ENCODE measurements at regions not wholly inside any gene's neighbourhood (a gene's known extent, or its start where the extent isn't known, plus 50 kb on each side); places are given as distances from the start of the nearest gene placed in this dataset.
"Not testable (repeated sequence)": the region's sequence is repeated elsewhere in the genome, so short reads cannot be mapped to it uniquely, and the experiment has no call there.

DNA sequence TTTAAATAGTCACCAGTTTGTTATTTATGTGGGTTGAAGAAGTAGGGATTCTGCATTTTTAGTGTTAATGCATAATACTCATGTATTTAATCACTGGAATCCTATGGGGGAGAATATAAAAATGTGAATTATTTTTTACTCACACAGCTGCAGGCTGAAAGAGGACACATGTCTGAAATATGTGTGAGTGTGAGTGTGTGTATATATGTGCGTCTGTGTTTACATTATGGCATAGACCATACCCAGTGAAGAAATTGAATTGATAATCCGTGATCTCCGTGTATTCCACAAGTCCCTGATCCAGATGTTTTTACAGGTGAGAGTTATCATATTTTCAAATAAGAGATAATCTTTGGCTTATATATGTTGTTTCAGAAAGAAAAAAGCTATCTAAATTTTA is 225.3 kb downstream of the ICOS start:
- TF ChIP-seq, protein P1, sequence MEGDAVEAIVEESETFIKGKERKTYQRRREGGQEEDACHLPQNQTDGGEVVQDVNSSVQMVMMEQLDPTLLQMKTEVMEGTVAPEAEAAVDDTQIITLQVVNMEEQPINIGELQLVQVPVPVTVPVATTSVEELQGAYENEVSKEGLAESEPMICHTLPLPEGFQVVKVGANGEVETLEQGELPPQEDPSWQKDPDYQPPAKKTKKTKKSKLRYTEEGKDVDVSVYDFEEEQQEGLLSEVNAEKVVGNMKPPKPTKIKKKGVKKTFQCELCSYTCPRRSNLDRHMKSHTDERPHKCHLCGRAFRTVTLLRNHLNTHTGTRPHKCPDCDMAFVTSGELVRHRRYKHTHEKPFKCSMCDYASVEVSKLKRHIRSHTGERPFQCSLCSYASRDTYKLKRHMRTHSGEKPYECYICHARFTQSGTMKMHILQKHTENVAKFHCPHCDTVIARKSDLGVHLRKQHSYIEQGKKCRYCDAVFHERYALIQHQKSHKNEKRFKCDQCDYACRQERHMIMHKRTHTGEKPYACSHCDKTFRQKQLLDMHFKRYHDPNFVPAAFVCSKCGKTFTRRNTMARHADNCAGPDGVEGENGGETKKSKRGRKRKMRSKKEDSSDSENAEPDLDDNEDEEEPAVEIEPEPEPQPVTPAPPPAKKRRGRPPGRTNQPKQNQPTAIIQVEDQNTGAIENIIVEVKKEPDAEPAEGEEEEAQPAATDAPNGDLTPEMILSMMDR (IDR thresholded peaks at IDR 0.05) = no peak
- CTCF ChIA-PET = no interaction called here
- no peak for ATAC-seq (ENCODE audit: low read depth)
- Mint-ChIP-seq H3K4me1 (no peaks in the 10 kb centered on the region), H3K27ac (no peak overlapping the region), H3K4me3 (no peak overlapping the region), H3K9me3 (peaks cover 5% of the 10 kb centered on the region), H3K36me3 (ENCODE audit: low read depth) (no peaks in the 10 kb centered on the region), H3K27me3 (peaks cover 4% of the 10 kb centered on the region)
- intact Hi-C loops (cut with micrococcal nuclease) = no loop called here
- POLR2A ChIA-PET = no interaction called here
- DNase-seq = no peak

DNA sequence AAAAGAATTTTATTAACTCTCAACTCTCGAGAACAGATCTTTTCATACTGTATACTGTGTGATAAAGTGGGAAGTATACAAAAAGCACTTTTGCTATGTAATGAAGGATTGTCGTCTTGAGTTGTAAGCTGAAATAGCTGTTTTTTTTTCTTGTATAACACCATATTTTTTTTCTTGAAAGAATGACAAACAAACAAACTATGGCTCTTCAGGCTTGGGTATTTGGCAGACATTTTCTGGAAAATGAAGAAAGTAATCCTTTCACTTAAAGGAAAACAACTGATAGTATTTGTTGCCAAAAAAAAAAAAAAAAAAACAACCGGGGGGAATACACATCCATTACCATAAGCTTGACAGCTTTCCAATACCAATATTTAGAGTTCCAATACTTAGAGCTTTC is 230.4 kb downstream of the ICOS start:
- DNase-seq (no peak), ATAC-seq (ENCODE audit: low read depth) (no peak)
- H3K27me3 Mint-ChIP-seq = no peaks in the 10 kb centered on the region
- ChIA-PET POLR2A (interaction anchor here (0.5 kb wide), 1 partner anchor 1743 kb away, joined by 3 read pairs; no protein-coding TSS in a partner anchor), CTCF (no interaction called here)
- intact Hi-C loops (cut with micrococcal nuclease) = no loop called here
- H3K4me1 Mint-ChIP-seq = no peaks in the 10 kb centered on the region
- no peaks in the 10 kb centered on the region for H3K36me3 Mint-ChIP-seq (ENCODE audit: low read depth)
- no peak overlapping the region for H3K27ac Mint-ChIP-seq
- peaks cover 2% of the 10 kb centered on the region for H3K9me3 Mint-ChIP-seq
- no peak overlapping the region for H3K4me3 Mint-ChIP-seq
- TF ChIP-seq, protein P1 (IDR thresholded peaks at IDR 0.05) = no peak

DNA sequence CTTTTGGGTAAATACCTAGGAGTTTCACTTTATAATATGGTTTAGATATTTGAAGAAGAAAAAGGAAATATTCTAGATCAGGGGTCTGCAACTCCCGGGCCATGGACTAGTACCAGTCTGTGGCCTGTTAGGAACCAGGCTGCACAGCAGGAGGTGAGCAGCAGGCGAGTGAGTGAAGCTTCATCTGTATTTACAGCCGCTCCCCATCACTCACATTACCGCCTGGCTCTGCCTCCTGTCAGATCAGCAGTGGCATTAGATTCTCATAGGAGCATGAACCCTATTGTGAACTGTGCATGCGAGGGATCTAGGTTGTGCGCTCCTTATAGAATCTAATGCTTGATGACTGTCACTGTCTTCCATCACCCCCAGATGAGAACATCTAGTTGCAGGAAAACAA is 231.1 kb downstream of the ICOS start:
- DNase-seq; H3K4me3 Mint-ChIP-seq; H3K27ac Mint-ChIP-seq; ATAC-seq (ENCODE audit: low read depth); H3K9me3 Mint-ChIP-seq; POLR2A ChIA-PET; H3K36me3 Mint-ChIP-seq (ENCODE audit: low read depth); H3K4me1 Mint-ChIP-seq; CTCF ChIA-PET; intact Hi-C loops (cut with micrococcal nuclease); H3K27me3 Mint-ChIP-seq: not testable (repeated sequence)

DNA sequence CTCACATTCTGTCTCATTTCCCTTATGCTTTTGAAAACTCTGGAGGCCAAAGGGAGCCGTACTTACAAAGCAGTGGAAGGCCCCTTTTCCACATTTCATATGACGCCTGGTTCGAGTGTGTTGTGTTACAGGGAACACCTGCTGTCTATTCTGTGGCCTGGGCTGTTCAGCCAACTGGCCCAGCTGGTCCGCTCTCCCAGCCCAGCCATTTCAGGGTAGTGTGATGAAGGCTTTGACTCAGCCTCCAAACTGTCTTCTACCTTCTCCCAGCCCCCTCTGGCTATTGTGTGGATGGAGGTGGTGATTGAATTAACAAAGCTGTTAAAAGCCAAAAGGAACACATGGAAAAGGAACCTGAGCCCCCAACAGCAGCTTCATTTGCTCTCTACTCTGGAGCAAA is 233.8 kb downstream of the ICOS start:
- ChIA-PET POLR2A (no interaction called here), CTCF (no interaction called here)
- DNase-seq (no peak), ATAC-seq (ENCODE audit: low read depth) (no peak)
- H3K36me3 Mint-ChIP-seq (ENCODE audit: low read depth) = no peaks in the 10 kb centered on the region
- TF ChIP-seq, protein P1 (IDR thresholded peaks at IDR 0.05) = no peak
- no peak overlapping the region for H3K4me3 Mint-ChIP-seq
- no peaks in the 10 kb centered on the region for H3K27me3 Mint-ChIP-seq
- intact Hi-C loops (cut with micrococcal nuclease) = no loop called here
- no peaks in the 10 kb centered on the region for H3K4me1 Mint-ChIP-seq
- no peak overlapping the region for H3K27ac Mint-ChIP-seq
- H3K9me3 Mint-ChIP-seq = no peaks in the 10 kb centered on the region

DNA sequence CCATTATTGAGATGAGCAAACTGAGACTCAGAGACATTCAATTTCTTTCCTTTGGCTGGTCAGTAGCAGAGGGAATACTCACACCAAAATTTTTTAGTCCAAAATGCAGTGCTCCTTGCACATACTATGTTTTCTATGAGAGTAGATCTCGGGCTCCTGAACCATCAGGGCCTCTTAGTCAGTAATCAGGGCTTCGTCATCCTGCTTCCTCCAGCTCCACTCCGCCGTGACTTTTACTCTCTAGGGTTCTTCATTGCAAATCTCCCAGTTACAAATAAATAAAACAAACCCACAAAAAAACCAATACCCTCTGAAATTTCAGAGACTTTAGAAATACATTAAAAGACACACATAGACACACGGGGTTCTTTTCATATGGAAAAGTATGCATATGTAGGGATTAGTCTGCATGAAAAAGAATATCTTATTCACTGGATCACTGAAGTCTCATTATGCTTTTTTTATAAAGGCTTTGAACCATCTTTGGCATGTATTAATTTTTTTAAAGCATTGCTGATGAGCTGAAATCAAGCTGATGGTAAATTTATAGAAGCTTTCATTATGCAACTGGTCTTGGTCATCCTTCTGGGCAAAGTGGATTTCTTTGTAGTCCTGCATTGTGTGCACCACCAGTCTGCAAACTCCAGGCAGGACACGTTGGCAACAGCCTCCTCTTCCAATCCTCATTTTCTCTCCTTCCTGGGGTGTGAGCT is 235.0 kb downstream of the ICOS start:
- intact Hi-C loops (cut with micrococcal nuclease) = no loop called here
- POLR2A ChIA-PET = no interaction called here
- Mint-ChIP-seq H3K4me1 (no peaks in the 10 kb centered on the region), H3K4me3 (no peak overlapping the region), H3K36me3 (ENCODE audit: low read depth) (no peaks in the 10 kb centered on the region), H3K9me3 (no peaks in the 10 kb centered on the region), H3K27ac (no peak overlapping the region), H3K27me3 (no peaks in the 10 kb centered on the region)
- ATAC-seq (ENCODE audit: low read depth) = no peak
- DNase-seq = no peak
- TF ChIP-seq, protein P1 (IDR thresholded peaks at IDR 0.05) = no peak
- CTCF ChIA-PET = no interaction called here

DNA sequence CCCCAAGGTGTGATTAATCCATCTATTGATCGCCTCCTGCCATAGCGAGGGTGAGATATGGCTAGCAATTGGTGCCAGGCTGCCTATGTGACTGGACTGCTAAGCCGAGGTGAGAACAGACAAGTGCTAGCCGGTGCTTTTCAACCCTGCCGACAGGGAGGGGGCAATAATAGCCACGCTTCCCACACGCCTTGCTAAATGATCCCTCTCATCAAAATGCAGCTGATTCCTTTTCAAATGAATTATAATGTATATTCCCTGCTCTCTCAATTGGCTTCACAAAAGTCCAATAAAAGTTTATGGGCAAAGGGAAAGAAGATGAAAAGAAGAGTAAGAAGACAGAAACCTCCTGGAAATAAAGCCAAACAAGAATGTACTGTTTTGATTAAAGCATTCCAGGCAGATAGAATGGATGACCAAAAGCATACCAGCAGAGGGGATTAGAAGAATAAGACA is 235.6 kb downstream of the ICOS start:
- DNase-seq (no peak), ATAC-seq (ENCODE audit: low read depth) (no peak)
- H3K4me3 Mint-ChIP-seq = no peak overlapping the region
- no peak overlapping the region for H3K27ac Mint-ChIP-seq
- CTCF ChIA-PET = no interaction called here
- POLR2A ChIA-PET = no interaction called here
- TF ChIP-seq, protein P1 (IDR thresholded peaks at IDR 0.05) = no peak
- intact Hi-C loops (cut with micrococcal nuclease) = no loop called here
- no peaks in the 10 kb centered on the region for H3K9me3 Mint-ChIP-seq
- H3K27me3 Mint-ChIP-seq = no peaks in the 10 kb centered on the region
- H3K36me3 Mint-ChIP-seq (ENCODE audit: low read depth) = no peaks in the 10 kb centered on the region
- H3K4me1 Mint-ChIP-seq = no peaks in the 10 kb centered on the region
